ENCODE measurements at regions not wholly inside any gene's neighbourhood (a gene's known extent, or its start where the extent isn't known, plus 50 kb on each side); places are given as distances from the start of the nearest gene placed in this dataset.

GRCh38 chr1:70717211-70717610 is 306.1 kb downstream of the CTH start:
- in situ Hi-C loops (cut with MboI): no loop called here
- BruUV-seq (replicated peaks): no TSS peak
- Histone ChIP-seq H3K36me3 (ENCODE audit: control insufficient read depth, insufficient read depth, low read length) (no peaks in the 10 kb centered on the region), H3K4me2 (ENCODE audit: insufficient read depth, low read length) (no peak overlapping the region), H4K20me1 (replicated peaks; ENCODE audit: control insufficient read depth, insufficient read depth, low read length) (no peaks in the 10 kb centered on the region), H3K79me2 (ENCODE audit: control insufficient read depth, insufficient read depth, low read length) (no peaks in the 10 kb centered on the region), H3K9me3 (replicated peaks; ENCODE audit: control insufficient read depth, insufficient read depth, low read depth, low read length) (no peaks in the 10 kb centered on the region), H3K4me3 (no peak overlapping the region), H3K27me3 (ENCODE audit: control insufficient read depth in 2 of 2, insufficient read depth in 2 of 2, low read length in 2 of 2) (no peaks in the 10 kb centered on the region), H2AFZ (ENCODE audit: low read depth, low read length) (no peak overlapping the region; the same call in 1 of the 2 replicates), H3K9ac (ENCODE audit: insufficient read depth in 1 of 2, low read depth in 2 of 2, low read length in 2 of 2) (no peak overlapping the region), H3K9me1 (ENCODE audit: control insufficient read depth, insufficient read depth, low read length) (no peaks in the 10 kb centered on the region), H3K27ac (ENCODE audit: extremely low read depth, low read depth, low read length) (no peak overlapping the region), H3K4me1 (replicated peaks in 1 of 2; ENCODE audit: control insufficient read depth in 2 of 2, insufficient read depth in 2 of 2, low read length in 2 of 2) (no peaks in the 10 kb centered on the region)
- intact Hi-C loops (cut with micrococcal nuclease): no loop called here
- CTCF ChIA-PET (ENCODE audit: low intra/inter-chr PET ratio): no interaction called here
- DNase-seq (ENCODE audit: extremely low read depth in 1 of 4, low spot score in 3 of 4) (no peak), ATAC-seq (no peak), FAIRE-seq (no peak)
- POLR2A ChIA-PET: interaction anchor here (0.7 kb wide), 1 partner anchor 11 kb away, joined by 3 read pairs; no protein-coding TSS in a partner anchor
- TF ChIP-seq ZBTB8A (IDR thresholded peaks at IDR 0.05; ENCODE audit: partially characterized antibody) (no peak), SP1 (CRISPR knock-in tag; IDR thresholded peaks at IDR 0.05) (no peak), RUNX1 (IDR thresholded peaks at IDR 0.05; ENCODE audit: low read depth) (no peak), CLOCK (CRISPR knock-in tag; IDR thresholded peaks at IDR 0.05; ENCODE audit: borderline replicate concordance) (no peak), TOE1 (IDR thresholded peaks at IDR 0.05; ENCODE audit: borderline replicate concordance) (no peak), TOE1 (CRISPR knock-in tag; IDR thresholded peaks at IDR 0.05; ENCODE audit: borderline replicate concordance, low read depth) (no peak), ELK1 (CRISPR knock-in tag; IDR thresholded peaks at IDR 0.05) (no peak), HNRNPUL1 (IDR thresholded peaks at IDR 0.05; ENCODE audit: low read length) (no peak), TAF9B (IDR thresholded peaks at IDR 0.05; ENCODE audit: partially characterized antibody) (no peak), NR0B1 (IDR thresholded peaks at IDR 0.05; ENCODE audit: partially characterized antibody) (no peak), KDM1A (IDR thresholded peaks at IDR 0.05) (no peak), NR2C1 (IDR thresholded peaks at IDR 0.05) (no peak), NR2C1 (tag; IDR thresholded peaks at IDR 0.05) (no peak), FOXJ3 (CRISPR knock-in tag; IDR thresholded peaks at IDR 0.05) (no peak), ZNF644 (tag; IDR thresholded peaks at IDR 0.05; ENCODE audit: low read depth) (no peak), KDM4B (IDR thresholded peaks at IDR 0.05; ENCODE audit: borderline replicate concordance in 2 of 2, low read depth in 1 of 2) (no peak), ELF1 (tag; IDR thresholded peaks at IDR 0.05) (no peak)
- 21% methylated on average over 2 of the region's 2 CpGs for WGBS (ENCODE audit: insufficient coverage, low coverage, missing lambda C conversion rate)

All from K562 (cell line).